NCI-H2107 treated with DMSO at 0.1 percent for 48 hours (cell line): ENCODE measurements at regions not wholly inside any gene's neighbourhood (a gene's known extent, or its start where the extent isn't known, plus 50 kb on each side); places are given as distances from the start of the nearest gene placed in this dataset.

ENCODE experiments used
- DNase-seq: peaks from one replicate; lab custom pipeline; 2025; ENCODE audit not compliant: unreplicated experiment; lab: John Stamatoyannopoulos, UW

- no peak for DNase-seq
Observed at GRCh38 chr13:90531744-90532143, 815.7 kb upstream of the MIR17HG start.

- no peak for DNase-seq
Observed at GRCh38 chr13:90532861-90533492, 814.5 kb upstream of the MIR17HG start.

- no peak for DNase-seq
Observed at GRCh38 chr13:90533866-90534265, 813.6 kb upstream of the MIR17HG start.

GRCh38 chr13:90534617-90535370 lies 812.7 kb upstream of the MIR17HG start:
- DNase-seq: no peak

- DNase-seq: no peak
Observed at GRCh38 chr13:90535421-90535820, 812.1 kb upstream of the MIR17HG start.

GRCh38 chr13:90538063-90538462 lies 809.4 kb upstream of the MIR17HG start:
- DNase-seq: no peak

- DNase-seq: no peak
Observed at GRCh38 chr13:90541346-90541745, 806.1 kb upstream of the MIR17HG start.

- no peak for DNase-seq
Observed at GRCh38 chr13:90542959-90543505, 804.5 kb upstream of the MIR17HG start.

GRCh38 chr13:90545070-90545840 lies 802.2 kb upstream of the MIR17HG start:
- DNase-seq: no peak

- no peak for DNase-seq
Observed at GRCh38 chr13:90547272-90547790, 800.2 kb upstream of the MIR17HG start.

- DNase-seq: no peak
Observed at GRCh38 chr13:90551253-90551652, 796.2 kb upstream of the MIR17HG start.

GRCh38 chr13:90552702-90553101 lies 794.8 kb upstream of the MIR17HG start:
- no peak for DNase-seq

GRCh38 chr13:90553159-90553558 lies 794.3 kb upstream of the MIR17HG start:
- DNase-seq: no peak

- no peak for DNase-seq
Observed at GRCh38 chr13:90557626-90558025, 789.9 kb upstream of the MIR17HG start.

- no peak for DNase-seq
Observed at GRCh38 chr13:90562443-90562842, 785.0 kb upstream of the MIR17HG start.

- DNase-seq: no peak
Observed at GRCh38 chr13:90564096-90564495, 783.4 kb upstream of the MIR17HG start.

- DNase-seq: no peak
Observed at GRCh38 chr13:90564566-90564965, 782.9 kb upstream of the MIR17HG start.

- no peak for DNase-seq
Observed at GRCh38 chr13:90565985-90566713, 781.3 kb upstream of the MIR17HG start.

- no peak for DNase-seq
Observed at GRCh38 chr13:90568165-90568564, 779.3 kb upstream of the MIR17HG start.

- no peak for DNase-seq
Observed at GRCh38 chr13:90576067-90576466, 771.4 kb upstream of the MIR17HG start.

- no peak for DNase-seq
Observed at GRCh38 chr13:90577726-90578125, 769.8 kb upstream of the MIR17HG start.
